Brain microvascular endothelial cell (primary cell): ENCODE measurements at regions not wholly inside any gene's neighbourhood (a gene's known extent, or its start where the extent isn't known, plus 50 kb on each side); places are given as distances from the start of the nearest gene placed in this dataset.

Source experiments
- DNase-seq: peaks from one replicate; pipeline ENCODE4 v3.0.0-alpha.2; 2020
- H3K27ac ChIP-seq: fragments of 250-450 bp; sonication (Bioruptor Pico); 2 replicates; pipeline ENCODE4 v1.5.1; 2020; ENCODE audit warnings: mild to moderate bottlenecking, moderate library complexity
- H3K27me3 ChIP-seq: fragments of 250-450 bp; sonication (Bioruptor Pico); replicated peaks from 2 replicates; pipeline ENCODE4 v1.5.1; 2020; ENCODE audit warnings: mild to moderate bottlenecking
- H3K36me3 ChIP-seq: fragments of 250-450 bp; sonication (Bioruptor Pico); replicated peaks from 2 replicates; pipeline ENCODE4 v1.5.1; 2020; ENCODE audit warnings: mild to moderate bottlenecking
- H3K4me3 ChIP-seq: 2 replicates; pipeline ENCODE4 v1.5.1; 2011; ENCODE audit warnings: low read depth, mild to moderate bottlenecking, control low read depth, low read length, moderate library complexity
- in situ Hi-C: cut with HindIII; loops from 2 replicates; pipeline ENCODE4 v1.10.0; 2017; ENCODE audit warnings: low sequenced_read_pairs, low pct_ligation_motif_present
- TF ChIP-seq, protein P1 (sequence below): IDR thresholded peaks from 2 replicates; pipeline ENCODE4 v1.5.1; 2011; ENCODE audit warnings: low read depth, mild to moderate bottlenecking, moderate library complexity, low read length, control low read depth, inconsistent platforms; ENCODE audit errors: missing control alignments

DNA sequence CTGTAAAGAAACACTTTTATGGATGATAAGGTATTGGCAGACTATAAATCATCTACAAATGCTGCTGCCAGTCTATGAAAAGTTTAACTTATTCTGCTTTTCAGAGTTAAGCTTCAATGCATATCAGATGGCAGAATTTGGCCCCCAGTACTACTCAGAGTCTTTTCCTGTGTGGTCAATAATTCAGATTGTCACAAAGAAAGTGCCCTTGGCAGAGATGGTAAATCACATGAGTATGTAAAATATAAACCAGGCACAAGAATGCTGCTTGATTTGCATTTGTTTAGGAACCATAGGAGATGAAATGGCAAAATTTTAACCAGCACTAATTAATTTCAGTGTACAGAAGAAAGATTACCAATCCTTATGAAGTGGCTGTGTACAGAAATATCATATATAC lies 818.3 kb upstream of the POT1 start:
- in situ Hi-C loops = no loop called here
- DNase-seq = no peak
- TF ChIP-seq, protein P1, sequence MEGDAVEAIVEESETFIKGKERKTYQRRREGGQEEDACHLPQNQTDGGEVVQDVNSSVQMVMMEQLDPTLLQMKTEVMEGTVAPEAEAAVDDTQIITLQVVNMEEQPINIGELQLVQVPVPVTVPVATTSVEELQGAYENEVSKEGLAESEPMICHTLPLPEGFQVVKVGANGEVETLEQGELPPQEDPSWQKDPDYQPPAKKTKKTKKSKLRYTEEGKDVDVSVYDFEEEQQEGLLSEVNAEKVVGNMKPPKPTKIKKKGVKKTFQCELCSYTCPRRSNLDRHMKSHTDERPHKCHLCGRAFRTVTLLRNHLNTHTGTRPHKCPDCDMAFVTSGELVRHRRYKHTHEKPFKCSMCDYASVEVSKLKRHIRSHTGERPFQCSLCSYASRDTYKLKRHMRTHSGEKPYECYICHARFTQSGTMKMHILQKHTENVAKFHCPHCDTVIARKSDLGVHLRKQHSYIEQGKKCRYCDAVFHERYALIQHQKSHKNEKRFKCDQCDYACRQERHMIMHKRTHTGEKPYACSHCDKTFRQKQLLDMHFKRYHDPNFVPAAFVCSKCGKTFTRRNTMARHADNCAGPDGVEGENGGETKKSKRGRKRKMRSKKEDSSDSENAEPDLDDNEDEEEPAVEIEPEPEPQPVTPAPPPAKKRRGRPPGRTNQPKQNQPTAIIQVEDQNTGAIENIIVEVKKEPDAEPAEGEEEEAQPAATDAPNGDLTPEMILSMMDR = no peak
- Histone ChIP-seq H3K27ac (no peak overlapping the region), H3K27me3 (no peaks in the 10 kb centered on the region), H3K4me3 (no peak overlapping the region), H3K36me3 (no peaks in the 10 kb centered on the region)

DNA sequence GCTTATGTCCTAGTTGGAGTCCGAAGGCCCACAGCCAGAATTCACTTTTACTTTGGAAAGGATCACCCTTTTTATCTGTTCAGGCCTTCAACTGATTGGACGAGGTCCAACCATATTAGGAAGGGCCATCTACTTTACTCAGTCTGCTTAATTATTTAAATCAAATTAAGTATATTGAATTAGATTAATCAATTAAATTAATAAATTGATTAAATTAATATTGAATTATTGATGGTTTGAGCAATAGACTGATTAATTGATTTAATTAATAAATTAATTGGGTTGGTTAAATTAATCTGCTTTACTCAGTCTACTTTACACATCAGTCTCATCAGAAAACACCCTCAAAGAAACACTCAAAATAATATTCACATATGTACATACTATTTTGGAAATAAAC lies 816.9 kb upstream of the POT1 start:
- in situ Hi-C loops = no loop called here
- no peak for DNase-seq
- TF ChIP-seq, protein P1 = no peak

DNA sequence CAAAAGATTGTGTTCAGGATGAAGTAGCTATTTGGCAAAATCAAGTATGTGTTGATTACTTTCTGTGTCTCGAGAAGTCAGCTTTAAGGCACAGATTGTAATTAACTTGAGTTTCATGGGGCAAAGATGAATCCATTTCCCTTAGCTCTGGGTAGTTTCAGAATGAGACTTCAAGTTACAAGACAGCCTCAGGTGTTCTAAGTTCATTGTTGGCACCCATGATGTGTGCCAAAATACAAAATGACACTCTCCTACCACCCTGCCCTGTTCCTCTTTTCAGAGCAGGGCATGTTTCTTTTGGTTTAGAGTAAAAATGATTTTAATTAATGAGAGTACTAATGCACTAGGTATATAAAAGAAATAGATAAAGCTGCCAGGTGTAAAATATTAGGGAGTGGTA lies 797.6 kb upstream of the POT1 start:
- H3K27me3 ChIP-seq = no peaks in the 10 kb centered on the region
- no peak for DNase-seq
- H3K27ac ChIP-seq = no peak overlapping the region
- no peak overlapping the region for H3K4me3 ChIP-seq
- in situ Hi-C loops = no loop called here
- TF ChIP-seq, protein P1 = no peak
- H3K36me3 ChIP-seq = no peaks in the 10 kb centered on the region

More for the DNA sequence above, 816.9 kb upstream of the POT1 start:
- Histone ChIP-seq H3K27ac (no peak overlapping the region), H3K27me3 (no peaks in the 10 kb centered on the region), H3K36me3 (no peaks in the 10 kb centered on the region), H3K4me3 (no peak overlapping the region)

DNA sequence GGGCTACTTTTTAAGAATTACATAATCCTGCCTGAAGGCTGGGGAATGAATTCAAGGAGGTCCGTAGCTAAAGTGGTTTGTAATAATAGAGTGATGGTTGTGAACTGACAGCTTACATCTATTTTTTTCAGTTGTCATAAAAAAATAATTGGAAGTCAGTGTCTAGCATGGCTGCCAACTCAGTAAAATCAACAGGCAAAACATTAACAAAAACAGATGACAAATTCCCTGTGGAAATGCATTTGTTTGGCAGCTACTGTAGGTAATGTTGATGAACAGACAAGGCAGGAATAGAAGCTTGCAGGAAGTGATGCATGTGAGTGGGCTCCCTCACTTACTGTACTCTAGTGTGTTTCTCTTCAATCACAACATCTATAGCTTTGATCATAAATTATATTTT lies 766.0 kb upstream of the POT1 start:
- no peaks in the 10 kb centered on the region for H3K27me3 ChIP-seq
- H3K27ac ChIP-seq = no peak overlapping the region
- in situ Hi-C loops = no loop called here
- TF ChIP-seq, protein P1 = no peak
- H3K36me3 ChIP-seq = no peaks in the 10 kb centered on the region
- no peak for DNase-seq
- H3K4me3 ChIP-seq = no peak overlapping the region

DNA sequence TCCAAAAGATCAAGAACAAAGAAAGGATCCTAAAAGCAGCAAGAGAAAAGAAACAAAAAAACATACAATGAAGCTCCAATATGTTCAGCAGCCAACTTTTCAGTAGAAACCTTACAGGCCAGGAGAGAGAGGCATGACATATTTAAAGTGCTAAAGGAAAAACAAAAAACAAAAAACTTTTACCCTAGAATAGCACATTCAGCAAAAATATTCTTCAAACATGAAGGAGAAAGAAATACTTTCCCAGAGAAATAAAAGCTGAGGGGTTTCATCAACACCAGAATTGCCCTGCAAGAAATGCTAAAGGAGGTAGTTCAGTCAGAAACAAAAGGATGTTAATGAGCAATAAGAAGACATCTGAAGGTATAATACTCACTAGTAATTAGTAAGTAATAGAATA lies 753.5 kb upstream of the POT1 start:
- Histone ChIP-seq H3K27ac (no peak overlapping the region), H3K4me3 (no peak overlapping the region), H3K36me3 (no peaks in the 10 kb centered on the region), H3K27me3 (no peaks in the 10 kb centered on the region)
- no peak for DNase-seq
- in situ Hi-C loops = no loop called here
- TF ChIP-seq, protein P1 = no peak

DNA sequence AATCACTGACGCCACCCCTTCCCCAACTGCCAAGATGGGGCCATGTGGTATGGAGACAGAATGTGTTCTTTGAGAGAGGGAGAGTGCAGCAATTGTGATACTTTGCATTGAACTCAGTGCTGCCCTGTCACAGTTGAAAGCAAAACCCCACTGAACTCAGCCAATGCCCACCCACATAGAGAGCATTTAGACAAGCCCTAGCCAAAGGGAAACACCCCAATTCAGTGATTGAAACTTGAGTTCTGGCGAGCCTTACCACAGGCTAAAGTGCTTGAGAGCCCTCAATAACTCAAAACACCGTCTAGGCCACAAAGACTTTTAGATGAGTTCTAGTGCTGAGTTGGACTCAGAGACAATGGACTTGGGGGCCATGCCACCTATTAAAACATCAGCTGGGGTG lies 751.9 kb upstream of the POT1 start:
- TF ChIP-seq, protein P1 = no peak
- Histone ChIP-seq H3K36me3 (no peaks in the 10 kb centered on the region), H3K27ac (no peak overlapping the region), H3K4me3 (no peak overlapping the region), H3K27me3 (no peaks in the 10 kb centered on the region)
- in situ Hi-C loops = no loop called here
- no peak for DNase-seq
